ACC112 (cell line): ENCODE measurements at regions not wholly inside any gene's neighbourhood (a gene's known extent, or its start where the extent isn't known, plus 50 kb on each side); places are given as distances from the start of the nearest gene placed in this dataset.

Experiments
- H2AFZ ChIP-seq: fragments of 200-600 bp; sonication (generic); one replicate; pipeline ENCODE4 v1.6.0; 2017; ENCODE audit warnings: antibody characterized with exemption, low read length; ENCODE audit not compliant: unreplicated experiment
- H3K27ac ChIP-seq: fragments of 200-600 bp; sonication (generic); 2 replicates; pipeline ENCODE4 v1.5.1; 2014; ENCODE audit warnings: low read depth, mild to moderate bottlenecking, antibody characterized with exemption, low read length, moderate library complexity
- H3K27me3 ChIP-seq: fragments of 200-600 bp; sonication (generic); 2 replicates; pipeline ENCODE4 v1.6.1; 2014; ENCODE audit warnings: mild to moderate bottlenecking, antibody characterized with exemption, low read length, moderate library complexity, mixed read lengths; ENCODE audit not compliant: insufficient read depth
- H3K36me3 ChIP-seq: fragments of 200-600 bp; sonication (generic); 2 replicates; pipeline ENCODE4 v1.6.1; 2016; ENCODE audit warnings: mild to moderate bottlenecking, antibody characterized with exemption, low read length, moderate library complexity, mixed read lengths; ENCODE audit not compliant: insufficient read depth
- H3K4me1 ChIP-seq: fragments of 200-600 bp; sonication (generic); one replicate; pipeline ENCODE4 v1.6.1; 2016; ENCODE audit warnings: low read length, mixed read lengths; ENCODE audit not compliant: insufficient read depth, unreplicated experiment, control insufficient read depth
- H3K4me3 ChIP-seq: fragments of 200-600 bp; sonication (generic); 2 replicates; pipeline ENCODE4 v1.5.1; 2014; ENCODE audit warnings: mild to moderate bottlenecking, low read depth, low read length
- H3K79me2 ChIP-seq: fragments of 200-600 bp; sonication (generic); one replicate; pipeline ENCODE4 v1.6.0; 2016; ENCODE audit warnings: low read length; ENCODE audit not compliant: control insufficient read depth, unreplicated experiment, insufficient read depth

DNA sequence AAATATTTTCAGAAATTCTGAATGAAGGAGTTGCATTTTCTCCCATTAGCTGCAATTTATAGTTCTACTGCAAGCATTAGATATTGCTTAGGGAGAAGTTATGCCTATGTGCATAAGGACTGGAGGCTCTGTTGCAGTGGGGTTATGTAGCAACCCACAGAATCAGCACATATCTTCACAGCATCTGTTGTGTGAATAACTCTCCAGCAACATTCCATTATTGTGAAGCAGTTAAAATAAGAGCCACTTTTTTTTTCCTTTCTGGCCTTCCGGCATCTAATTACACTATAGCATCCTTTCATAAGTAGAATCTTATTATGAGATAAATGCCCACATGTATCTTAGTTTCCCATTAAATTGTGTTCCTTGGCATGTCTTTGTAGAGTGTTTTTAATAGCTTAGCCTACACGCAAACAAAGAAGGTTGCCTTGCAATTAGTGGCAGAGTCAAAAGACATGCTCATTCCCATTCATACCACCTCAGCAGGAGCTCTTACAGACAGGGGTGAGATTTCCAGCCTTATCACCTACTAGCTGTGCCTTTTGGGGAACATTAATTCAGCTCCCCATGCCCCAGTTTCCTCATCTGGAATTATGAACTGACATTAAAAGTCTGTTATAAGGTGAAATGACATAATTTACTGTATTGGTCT lies 596.0 kb upstream of the GOT2 start:
- no peaks in the 10 kb centered on the region for H3K4me1 ChIP-seq
- no peak overlapping the region for H2AFZ ChIP-seq
- H3K79me2 ChIP-seq, result no peaks in the 10 kb centered on the region
- no peak overlapping the region for H3K27ac ChIP-seq
- no peak overlapping the region for H3K4me3 ChIP-seq
- no peaks in the 10 kb centered on the region for H3K36me3 ChIP-seq
- H3K27me3 ChIP-seq, result no peaks in the 10 kb centered on the region

DNA sequence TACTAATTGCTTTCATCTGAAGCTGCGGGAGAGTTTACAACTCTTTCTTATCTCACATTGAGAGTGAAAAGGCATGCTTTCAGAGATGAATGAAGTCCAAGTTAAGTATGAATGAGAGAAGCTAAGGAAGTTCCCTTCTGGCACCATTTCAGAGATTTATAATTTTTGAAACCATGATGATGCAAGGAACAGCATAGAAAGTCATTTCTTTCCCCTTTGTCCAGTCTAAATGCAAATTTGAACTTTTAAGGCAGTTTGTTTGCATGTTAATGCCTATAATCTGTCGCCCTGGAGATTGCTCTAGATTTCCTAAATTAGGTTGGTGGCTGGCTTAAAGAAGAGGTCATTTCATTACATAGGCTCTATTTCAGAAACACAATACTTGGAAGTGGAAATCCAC lies 594.8 kb upstream of the GOT2 start:
- Histone ChIP-seq H3K4me3 (no peak overlapping the region), H3K36me3 (no peaks in the 10 kb centered on the region), H2AFZ (no peak overlapping the region), H3K27ac (no peak overlapping the region), H3K4me1 (no peaks in the 10 kb centered on the region), H3K79me2 (no peaks in the 10 kb centered on the region), H3K27me3 (no peaks in the 10 kb centered on the region)

DNA sequence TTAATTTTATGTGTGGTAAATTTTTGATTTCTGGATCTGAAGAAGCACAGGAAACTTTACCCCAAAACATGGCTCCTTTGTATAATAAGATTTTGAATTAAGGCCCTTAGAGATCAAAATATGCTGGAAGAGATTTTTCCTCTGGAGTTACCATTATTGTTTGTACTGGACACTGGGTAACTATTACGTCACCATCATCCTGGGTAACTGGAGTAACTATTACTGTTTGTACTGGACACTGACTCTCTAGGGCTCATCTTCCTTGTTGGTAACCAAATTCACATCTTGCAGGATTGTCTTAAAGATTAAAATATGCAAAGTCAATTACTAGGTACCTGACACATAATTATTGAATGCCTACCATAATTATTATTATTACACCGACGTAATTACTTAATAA lies 593.8 kb upstream of the GOT2 start:
- Histone ChIP-seq H3K79me2 (no peaks in the 10 kb centered on the region), H3K36me3 (no peaks in the 10 kb centered on the region), H3K4me3 (no peak overlapping the region), H3K27ac (no peak overlapping the region), H2AFZ (no peak overlapping the region), H3K27me3 (no peaks in the 10 kb centered on the region), H3K4me1 (no peaks in the 10 kb centered on the region)

DNA sequence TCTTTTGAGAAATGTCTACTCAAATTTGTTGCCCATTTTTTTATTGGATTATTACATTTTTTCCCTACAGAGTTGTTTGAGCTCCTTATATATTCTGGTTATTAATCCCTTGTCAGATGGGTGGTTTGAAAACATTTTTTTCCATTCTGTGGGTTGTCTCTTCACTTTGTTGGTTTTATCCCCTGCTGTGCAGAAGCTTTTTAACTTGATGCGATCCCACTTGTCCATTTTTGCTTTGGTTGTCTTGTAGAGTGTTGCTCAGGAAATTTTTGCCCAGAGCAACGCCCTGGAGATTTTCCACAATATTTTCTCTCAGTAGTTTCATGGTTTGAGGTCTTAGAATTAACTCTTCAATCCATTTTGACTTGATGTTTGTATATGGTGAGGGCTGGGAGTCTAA lies 592.8 kb upstream of the GOT2 start:
- Histone ChIP-seq H3K27me3 (no peaks in the 10 kb centered on the region), H3K4me3 (no peak overlapping the region), H3K4me1 (no peaks in the 10 kb centered on the region), H3K79me2 (no peaks in the 10 kb centered on the region), H2AFZ (no peak overlapping the region), H3K27ac (no peak overlapping the region), H3K36me3 (no peaks in the 10 kb centered on the region)

DNA sequence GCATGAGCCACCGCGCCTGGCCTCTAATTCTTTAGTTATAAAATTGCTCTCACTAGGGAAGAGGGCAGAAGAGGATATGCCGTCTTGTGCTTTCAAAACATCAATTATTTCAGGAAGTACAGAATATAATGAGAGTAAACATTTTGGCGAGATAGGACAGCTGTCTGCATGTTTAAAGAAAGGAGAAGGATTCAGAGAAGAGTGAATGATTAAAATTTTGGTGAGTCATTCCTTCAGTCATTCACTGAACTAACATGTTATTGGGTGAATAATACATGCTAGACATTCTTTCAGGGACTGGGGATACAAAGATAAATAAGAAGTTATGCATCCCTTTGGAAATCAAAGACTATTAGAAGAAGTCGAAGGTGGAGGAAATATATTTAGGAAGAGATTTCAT lies 590.3 kb upstream of the GOT2 start:
- Histone ChIP-seq H3K36me3 (no peaks in the 10 kb centered on the region), H3K4me3 (no peak overlapping the region), H3K27me3 (no peaks in the 10 kb centered on the region), H3K4me1 (no peaks in the 10 kb centered on the region), H3K27ac (no peak overlapping the region), H3K79me2 (no peaks in the 10 kb centered on the region), H2AFZ (no peak overlapping the region)

DNA sequence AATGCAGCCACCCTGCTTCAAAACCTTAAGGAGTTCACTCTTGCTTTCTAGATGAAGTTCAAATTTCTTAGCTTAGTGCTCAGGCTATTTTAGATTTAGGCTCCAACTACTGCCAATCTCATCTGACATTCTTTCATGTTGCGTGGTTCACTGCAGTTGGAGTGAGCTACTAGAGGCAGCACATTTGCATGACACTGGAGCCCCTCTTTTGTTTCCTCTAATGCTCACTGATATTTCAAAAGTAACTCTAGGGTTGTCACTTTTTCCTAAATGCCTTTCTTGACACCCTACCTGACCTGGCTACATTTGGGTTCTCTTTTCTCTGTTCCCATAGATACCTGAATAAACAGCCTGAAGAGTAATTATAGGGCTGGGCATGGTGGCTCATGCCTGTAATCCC lies 586.5 kb upstream of the GOT2 start:
- H3K27ac ChIP-seq, result no peak overlapping the region
- no peaks in the 10 kb centered on the region for H3K79me2 ChIP-seq
- H3K4me3 ChIP-seq, result no peak overlapping the region
- no peaks in the 10 kb centered on the region for H3K4me1 ChIP-seq
- H3K27me3 ChIP-seq, result no peaks in the 10 kb centered on the region
- no peaks in the 10 kb centered on the region for H3K36me3 ChIP-seq
- H2AFZ ChIP-seq, result no peak overlapping the region

DNA sequence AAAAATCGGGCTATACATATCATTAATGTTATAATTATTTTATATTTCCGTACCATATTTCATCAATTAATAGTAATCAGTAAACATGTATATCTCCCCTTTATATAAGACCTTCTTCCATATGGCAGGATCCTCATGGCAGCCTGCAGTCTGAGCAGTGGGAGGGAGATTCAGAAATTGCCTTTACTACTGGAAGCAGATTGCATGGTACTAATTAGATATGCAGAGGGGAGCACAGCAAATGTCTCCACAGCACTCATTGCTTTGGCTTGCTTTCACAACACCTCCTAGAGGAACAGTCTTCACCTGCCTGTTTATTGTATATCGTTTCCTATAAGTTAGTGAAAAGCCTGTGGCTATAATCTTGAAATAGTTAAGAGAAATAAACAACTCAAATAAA lies 585.8 kb upstream of the GOT2 start:
- Histone ChIP-seq H3K4me3 (no peak overlapping the region), H3K27ac (no peak overlapping the region), H3K27me3 (no peaks in the 10 kb centered on the region), H3K79me2 (no peaks in the 10 kb centered on the region), H3K36me3 (no peaks in the 10 kb centered on the region), H2AFZ (no peak overlapping the region), H3K4me1 (no peaks in the 10 kb centered on the region)

DNA sequence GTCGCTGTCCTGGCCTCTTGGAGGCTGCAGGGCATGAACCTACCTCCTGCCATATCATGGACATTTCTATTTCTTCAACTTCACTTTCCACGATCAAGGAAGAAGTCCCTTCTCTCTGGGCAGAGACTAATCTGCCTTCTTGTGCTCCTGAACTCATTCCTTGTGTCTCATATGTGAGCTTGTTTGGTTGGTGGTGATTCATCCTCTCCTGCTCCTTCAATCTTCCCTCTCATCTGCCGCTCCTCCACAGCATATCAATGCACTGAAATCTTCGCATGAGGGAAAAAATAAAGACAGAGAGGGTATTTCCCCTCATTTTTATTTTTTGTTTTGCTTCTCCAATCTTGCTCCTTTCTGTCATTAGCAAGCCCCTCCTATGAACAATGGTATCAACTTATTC lies 571.7 kb upstream of the GOT2 start:
- no peak overlapping the region for H2AFZ ChIP-seq
- H3K27me3 ChIP-seq, result no peaks in the 10 kb centered on the region
- no peak overlapping the region for H3K27ac ChIP-seq
- H3K36me3 ChIP-seq, result no peaks in the 10 kb centered on the region
- no peak overlapping the region for H3K4me3 ChIP-seq
- no peaks in the 10 kb centered on the region for H3K4me1 ChIP-seq
- H3K79me2 ChIP-seq, result no peaks in the 10 kb centered on the region

DNA sequence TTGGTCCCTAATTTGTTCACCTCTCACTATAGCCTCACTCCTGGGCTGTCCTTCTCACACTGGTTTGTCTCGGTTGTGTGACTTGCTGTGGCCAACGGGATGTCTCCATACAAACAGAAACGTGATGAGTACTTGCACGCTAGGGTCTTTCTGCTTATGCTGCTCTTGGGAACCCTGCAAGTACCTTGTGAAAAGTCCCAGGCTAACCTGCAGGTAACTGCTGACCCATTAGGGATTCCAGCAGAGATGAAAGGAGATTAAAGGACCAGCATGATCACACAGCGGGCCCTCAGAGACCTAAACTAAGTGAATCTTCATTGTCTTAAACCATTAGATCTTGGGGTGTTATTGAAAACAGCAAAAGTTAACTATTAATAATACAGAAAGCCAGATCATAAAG lies 562.8 kb upstream of the GOT2 start:
- no peak overlapping the region for H3K4me3 ChIP-seq
- no peak overlapping the region for H2AFZ ChIP-seq
- H3K36me3 ChIP-seq, result no peaks in the 10 kb centered on the region
- no peaks in the 10 kb centered on the region for H3K27me3 ChIP-seq
- no peak overlapping the region for H3K27ac ChIP-seq
- H3K79me2 ChIP-seq, result no peaks in the 10 kb centered on the region
- no peaks in the 10 kb centered on the region for H3K4me1 ChIP-seq

DNA sequence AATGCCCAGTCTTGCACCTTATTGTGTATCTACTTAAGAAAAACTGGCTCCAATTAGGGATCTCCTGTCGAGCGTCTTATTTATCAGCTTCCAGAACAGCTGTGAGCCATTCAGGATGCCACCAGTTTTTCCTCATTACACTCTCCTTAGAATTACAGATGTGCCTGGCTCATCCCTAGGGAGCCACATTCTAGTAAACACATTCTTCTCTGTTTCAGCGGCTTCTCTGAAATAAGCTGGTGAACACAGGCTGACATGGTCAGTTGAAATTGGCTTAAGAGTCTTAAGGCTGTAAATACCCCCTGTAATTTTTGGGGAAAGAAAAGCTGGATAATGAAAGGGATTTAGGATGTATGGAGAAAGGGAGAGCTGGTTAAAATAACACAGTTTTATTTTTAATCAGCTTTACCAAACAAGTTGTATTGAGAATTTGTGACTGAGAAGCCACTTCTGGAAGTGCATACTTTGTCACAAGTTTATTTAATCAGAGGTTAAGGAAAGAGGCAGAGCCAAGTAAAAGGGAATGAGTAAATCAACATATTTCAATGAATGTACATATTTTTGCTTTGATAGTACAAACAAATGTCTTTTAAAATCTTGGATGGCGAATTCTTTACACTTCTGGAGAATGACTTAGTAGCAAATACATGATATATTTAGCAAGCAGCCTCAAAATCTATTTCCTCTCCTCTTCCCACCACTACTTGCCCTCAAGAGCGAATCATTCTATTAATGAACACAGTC lies 562.0 kb upstream of the GOT2 start:
- Histone ChIP-seq H3K27me3 (no peaks in the 10 kb centered on the region), H2AFZ (no peak overlapping the region), H3K4me3 (no peak overlapping the region), H3K4me1 (no peaks in the 10 kb centered on the region), H3K79me2 (no peaks in the 10 kb centered on the region), H3K36me3 (no peaks in the 10 kb centered on the region), H3K27ac (no peak overlapping the region)

DNA sequence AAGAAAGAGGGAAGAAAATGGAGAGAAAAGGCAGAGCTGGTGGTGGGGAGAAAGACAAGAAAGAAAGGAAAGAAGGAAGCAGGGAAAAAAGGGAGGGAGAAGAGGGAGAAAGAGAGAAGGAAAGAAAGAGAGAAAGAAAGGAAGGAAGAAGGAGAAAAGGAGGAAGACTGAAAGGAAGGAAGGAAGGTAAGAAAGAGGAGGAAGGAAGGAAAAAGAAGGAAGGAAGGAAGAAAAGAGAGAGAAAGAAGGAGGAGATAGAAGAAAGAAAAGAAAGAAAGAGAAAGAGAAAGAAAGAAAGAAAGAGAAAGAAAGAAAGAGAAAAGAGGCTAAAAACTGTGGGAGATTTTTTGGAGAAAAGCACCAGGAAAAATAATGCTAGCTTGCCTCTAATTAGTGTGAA lies 561.4 kb upstream of the GOT2 start:
- no peaks in the 10 kb centered on the region for H3K4me1 ChIP-seq
- no peak overlapping the region for H3K4me3 ChIP-seq
- H3K36me3 ChIP-seq, result no peaks in the 10 kb centered on the region
- no peaks in the 10 kb centered on the region for H3K27me3 ChIP-seq
- H3K27ac ChIP-seq, result no peak overlapping the region
- no peak overlapping the region for H2AFZ ChIP-seq
- H3K79me2 ChIP-seq, result no peaks in the 10 kb centered on the region
